Keratinocyte (primary cell): ENCODE measurements at regions not wholly inside any gene's neighbourhood (a gene's known extent, or its start where the extent isn't known, plus 50 kb on each side); places are given as distances from the start of the nearest gene placed in this dataset.

ENCODE experiments used
- DNase-seq: peaks from one replicate; pipeline ENCODE4 v3.0.0-alpha.2; 2011; ENCODE audit warnings: low read depth, missing footprints, low spot score
- FAIRE-seq: peaks from 2 replicates; lab custom pipeline; 2011; peaks lifted over from hg19 to GRCh38; lab: Jason Lieb, UNC
- H2AFZ ChIP-seq: 2 replicates; pipeline ENCODE4 v1.6.0; 2012; ENCODE audit warnings: low read length, control low read depth, inconsistent platforms; ENCODE audit not compliant: control insufficient read depth
- H3K27ac ChIP-seq: 2 replicates; pipeline ENCODE4 v1.5.1; 2011; ENCODE audit warnings: low read length; ENCODE audit not compliant: control insufficient read depth, insufficient read depth
- H3K27me3 ChIP-seq: 3 replicates; pipeline ENCODE4 v1.6.0; 2011; ENCODE audit warnings: low read length; ENCODE audit not compliant: control insufficient read depth, insufficient read depth; ENCODE audit errors: extremely low read depth
- H3K36me3 ChIP-seq, 2 experiments: 2 replicates in 1 of 2; 3 replicates in 1 of 2; pipeline ENCODE4 v1.5.1; 2011; ENCODE audit warnings: low read length in 2 of 2, mild to moderate bottlenecking in 1 of 2; ENCODE audit not compliant: control insufficient read depth in 2 of 2, insufficient read depth in 2 of 2; ENCODE audit errors: extremely low read depth in 1 of 2
- H3K4me1 ChIP-seq: 3 replicates; pipeline ENCODE4 v1.5.1; 2011; ENCODE audit warnings: low read length; ENCODE audit not compliant: control insufficient read depth, insufficient read depth; ENCODE audit errors: extremely low read depth
- H3K4me2 ChIP-seq: 3 replicates; pipeline ENCODE4 v1.6.0; 2011; ENCODE audit warnings: low read depth, low read length; ENCODE audit not compliant: control insufficient read depth, insufficient read depth; ENCODE audit errors: extremely low read depth
- H3K4me3 ChIP-seq, 3 experiments: fragments of 200-600 bp in 1 of 3; sonication (generic) in 1 of 3; 2 replicates in 2 of 3; 3 replicates in 1 of 3; pipeline ENCODE4 v1.5.1; 2011 to 2016; ENCODE audit warnings: low read length in 3 of 3, mild to moderate bottlenecking in 3 of 3, control low read depth in 2 of 3, inconsistent platforms in 1 of 3, low read depth in 1 of 3, mixed read lengths in 1 of 3, mixed run types in 1 of 3, moderate library complexity in 1 of 3; ENCODE audit not compliant: control insufficient read depth in 2 of 3, insufficient read depth in 2 of 3; ENCODE audit errors: extremely low read depth in 1 of 3
- H3K79me2 ChIP-seq: 2 replicates; pipeline ENCODE4 v1.6.0; 2012; ENCODE audit warnings: low read length; ENCODE audit not compliant: control insufficient read depth, insufficient read depth
- H3K9ac ChIP-seq: 3 replicates; pipeline ENCODE4 v1.6.0; 2011; ENCODE audit warnings: low read length; ENCODE audit not compliant: control insufficient read depth, insufficient read depth; ENCODE audit errors: extremely low read depth
- H3K9me1 ChIP-seq: 3 replicates; pipeline ENCODE4 v1.6.0; 2011; ENCODE audit warnings: low read length; ENCODE audit not compliant: control insufficient read depth, insufficient read depth; ENCODE audit errors: extremely low read depth
- H3K9me3 ChIP-seq: 2 replicates; pipeline ENCODE4 v1.5.1; 2012; ENCODE audit warnings: low read depth, low read length; ENCODE audit not compliant: control insufficient read depth
- H4K20me1 ChIP-seq: 3 replicates; pipeline ENCODE4 v1.6.0; 2011; ENCODE audit warnings: low read length; ENCODE audit not compliant: control insufficient read depth, insufficient read depth; ENCODE audit errors: extremely low read depth
- EZH2 ChIP-seq: IDR thresholded peaks from one replicate; pipeline ENCODE4 v1.6.1; 2012; ENCODE audit warnings: inconsistent platforms, mild to moderate bottlenecking, low read length, moderate library complexity
- dilution Hi-C: fragments of 300-500 bp; cut with MboI; formaldehyde crosslinking; loops from one replicate; pipeline ENCODE4 v1.7.0; 2020; ENCODE audit warnings: low sequenced_read_pairs; ENCODE audit not compliant: extremely low pct_ligation_motif_present
- TF ChIP-seq, protein P1 (sequence below), 3 experiments: IDR thresholded peaks in 1 of 3; conservative IDR thresholded peaks in 1 of 3; optimal IDR thresholded peaks in 1 of 3; 2 replicates in 2 of 3; 3 replicates in 1 of 3; pipeline versions ENCODE3 to v1.5.1; 2011; ENCODE audit warnings: low read length in 3 of 3, mild to moderate bottlenecking in 3 of 3, moderate library complexity in 2 of 3, control low read depth in 1 of 3, inconsistent platforms in 1 of 3; ENCODE audit not compliant: insufficient read depth in 2 of 3; ENCODE audit errors: extremely low read depth in 1 of 3

GRCh38 chr15:85935182-85935581 is 140.5 kb upstream of the KLHL25 start:
- Histone ChIP-seq H3K27ac (no peak overlapping the region), H2AFZ (no peak overlapping the region), H3K79me2 (no peaks in the 10 kb centered on the region), H3K4me1 (no peaks in the 10 kb centered on the region), H3K36me3 (no peaks in the 10 kb centered on the region), H3K4me2 (no peak overlapping the region), H3K9me1 (no peaks in the 10 kb centered on the region), H3K9ac (no peak overlapping the region), H3K27me3 (no peaks in the 10 kb centered on the region), H3K4me3 (no peak overlapping the region), H3K9me3 (no peaks in the 10 kb centered on the region), H4K20me1 (no peaks in the 10 kb centered on the region)
- FAIRE-seq, result no peak
- TF ChIP-seq, protein P1, sequence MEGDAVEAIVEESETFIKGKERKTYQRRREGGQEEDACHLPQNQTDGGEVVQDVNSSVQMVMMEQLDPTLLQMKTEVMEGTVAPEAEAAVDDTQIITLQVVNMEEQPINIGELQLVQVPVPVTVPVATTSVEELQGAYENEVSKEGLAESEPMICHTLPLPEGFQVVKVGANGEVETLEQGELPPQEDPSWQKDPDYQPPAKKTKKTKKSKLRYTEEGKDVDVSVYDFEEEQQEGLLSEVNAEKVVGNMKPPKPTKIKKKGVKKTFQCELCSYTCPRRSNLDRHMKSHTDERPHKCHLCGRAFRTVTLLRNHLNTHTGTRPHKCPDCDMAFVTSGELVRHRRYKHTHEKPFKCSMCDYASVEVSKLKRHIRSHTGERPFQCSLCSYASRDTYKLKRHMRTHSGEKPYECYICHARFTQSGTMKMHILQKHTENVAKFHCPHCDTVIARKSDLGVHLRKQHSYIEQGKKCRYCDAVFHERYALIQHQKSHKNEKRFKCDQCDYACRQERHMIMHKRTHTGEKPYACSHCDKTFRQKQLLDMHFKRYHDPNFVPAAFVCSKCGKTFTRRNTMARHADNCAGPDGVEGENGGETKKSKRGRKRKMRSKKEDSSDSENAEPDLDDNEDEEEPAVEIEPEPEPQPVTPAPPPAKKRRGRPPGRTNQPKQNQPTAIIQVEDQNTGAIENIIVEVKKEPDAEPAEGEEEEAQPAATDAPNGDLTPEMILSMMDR (optimal IDR thresholded peaks at IDR 0.05 in 1 of 3, IDR thresholded peaks at IDR 0.05 in 1 of 3, conservative IDR thresholded peaks at IDR 0.05 in 1 of 3; ENCODE audit: extremely low read depth in 1 of 3, insufficient read depth in 2 of 3, low read length in 3 of 3), result no peak
- no peak for TF ChIP-seq EZH2
- DNase-seq, result no peak
- dilution Hi-C loops, result no loop called here

DNA sequence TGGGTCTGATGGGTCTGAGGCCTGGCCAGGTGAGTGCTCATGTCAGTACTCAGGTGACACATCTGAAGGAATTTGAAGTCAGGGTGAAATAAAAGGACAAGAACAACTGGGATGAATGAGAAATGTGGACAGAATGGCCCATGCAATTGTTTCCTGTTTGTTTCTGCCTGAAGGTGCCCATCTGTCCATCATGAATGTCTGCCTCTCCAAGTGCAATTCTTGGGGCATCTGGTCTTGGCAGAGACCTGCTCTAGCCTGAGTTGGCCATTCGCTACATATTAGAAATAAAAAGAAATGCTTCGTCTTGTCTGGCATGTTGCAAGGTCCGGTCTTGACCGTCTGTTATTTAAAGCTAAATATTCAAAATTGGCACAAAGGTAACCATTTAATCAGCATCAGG is 142.0 kb upstream of the AGBL1 start:
- H3K9me1 ChIP-seq, result no peaks in the 10 kb centered on the region
- no peaks in the 10 kb centered on the region for H3K36me3 ChIP-seq
- FAIRE-seq, result no peak
- TF ChIP-seq EZH2, result no peak
- TF ChIP-seq, protein P1 (optimal IDR thresholded peaks at IDR 0.05 in 1 of 3, IDR thresholded peaks at IDR 0.05 in 1 of 3, conservative IDR thresholded peaks at IDR 0.05 in 1 of 3; ENCODE audit: extremely low read depth in 1 of 3, insufficient read depth in 2 of 3, low read length in 3 of 3), result no peak
- H4K20me1 ChIP-seq, result no peaks in the 10 kb centered on the region
- no peaks in the 10 kb centered on the region for H3K9me3 ChIP-seq
- no peaks in the 10 kb centered on the region for H3K27me3 ChIP-seq
- H3K27ac ChIP-seq, result no peak overlapping the region
- no peak overlapping the region for H2AFZ ChIP-seq
- no peak overlapping the region for H3K4me3 ChIP-seq
- dilution Hi-C loops, result no loop called here
- no peak overlapping the region for H3K4me2 ChIP-seq
- no peak for DNase-seq
- no peaks in the 10 kb centered on the region for H3K4me1 ChIP-seq
- H3K79me2 ChIP-seq, result no peaks in the 10 kb centered on the region
- H3K9ac ChIP-seq, result no peak overlapping the region
